ENCODE measurements at regions not wholly inside any gene's neighbourhood (a gene's known extent, or its start where the extent isn't known, plus 50 kb on each side); places are given as distances from the start of the nearest gene placed in this dataset.

DNA sequence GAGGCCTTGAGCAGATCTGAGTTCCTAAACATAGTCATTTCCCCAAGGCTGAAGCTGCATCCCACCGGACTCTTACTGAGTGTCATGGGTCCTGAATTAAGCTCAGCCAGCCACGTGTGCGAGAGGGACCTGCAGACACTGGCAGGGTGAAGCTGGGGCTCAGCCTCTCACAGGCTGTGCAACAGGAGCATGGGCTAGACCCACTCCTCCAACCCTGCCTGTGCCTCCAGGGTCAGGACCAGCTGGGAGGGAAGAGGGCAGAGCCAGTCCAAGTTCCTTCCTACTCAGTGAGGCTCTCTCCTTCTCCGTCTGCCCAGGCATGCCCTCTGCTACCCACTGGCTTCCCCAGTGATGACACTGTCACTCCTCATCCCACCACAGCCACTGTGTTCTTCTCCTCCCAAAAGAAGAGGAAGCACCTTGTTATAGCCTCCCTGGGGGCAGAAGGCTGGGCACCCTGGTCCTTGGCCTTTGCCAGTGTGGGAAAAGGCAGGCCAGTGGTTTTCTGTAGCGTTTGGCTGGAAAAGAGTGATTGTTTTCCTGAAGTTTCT, 78.9 kb downstream of the KCNF1 start:
- no peaks in the 10 kb centered on the region for H4K20me1 ChIP-seq (replicated peaks; ENCODE audit: insufficient read depth)
- no peaks in the 10 kb centered on the region for H3K4me1 Mint-ChIP-seq
- no peak overlapping the region for H3K4me3 Mint-ChIP-seq
- H3K4me1 ChIP-seq (ENCODE audit: insufficient read depth): no peaks in the 10 kb centered on the region
- no peak overlapping the region for H3K27ac Mint-ChIP-seq
- no peaks in the 10 kb centered on the region for H3K36me3 ChIP-seq (ENCODE audit: insufficient read depth)
- no peaks in the 10 kb centered on the region for H3K9me2 ChIP-seq (ENCODE audit: insufficient read depth)
- no peak overlapping the region for H3K4me2 ChIP-seq
- H3K27ac ChIP-seq (ENCODE audit: low read depth): no peak overlapping the region
- peaks cover 10% of the 10 kb centered on the region for H3K27me3 Mint-ChIP-seq (ENCODE audit: insufficient read depth, low read depth, poor library complexity)
- no peak overlapping the region for H3K4me3 ChIP-seq
- TF ChIP-seq, protein P1, sequence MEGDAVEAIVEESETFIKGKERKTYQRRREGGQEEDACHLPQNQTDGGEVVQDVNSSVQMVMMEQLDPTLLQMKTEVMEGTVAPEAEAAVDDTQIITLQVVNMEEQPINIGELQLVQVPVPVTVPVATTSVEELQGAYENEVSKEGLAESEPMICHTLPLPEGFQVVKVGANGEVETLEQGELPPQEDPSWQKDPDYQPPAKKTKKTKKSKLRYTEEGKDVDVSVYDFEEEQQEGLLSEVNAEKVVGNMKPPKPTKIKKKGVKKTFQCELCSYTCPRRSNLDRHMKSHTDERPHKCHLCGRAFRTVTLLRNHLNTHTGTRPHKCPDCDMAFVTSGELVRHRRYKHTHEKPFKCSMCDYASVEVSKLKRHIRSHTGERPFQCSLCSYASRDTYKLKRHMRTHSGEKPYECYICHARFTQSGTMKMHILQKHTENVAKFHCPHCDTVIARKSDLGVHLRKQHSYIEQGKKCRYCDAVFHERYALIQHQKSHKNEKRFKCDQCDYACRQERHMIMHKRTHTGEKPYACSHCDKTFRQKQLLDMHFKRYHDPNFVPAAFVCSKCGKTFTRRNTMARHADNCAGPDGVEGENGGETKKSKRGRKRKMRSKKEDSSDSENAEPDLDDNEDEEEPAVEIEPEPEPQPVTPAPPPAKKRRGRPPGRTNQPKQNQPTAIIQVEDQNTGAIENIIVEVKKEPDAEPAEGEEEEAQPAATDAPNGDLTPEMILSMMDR (conservative IDR thresholded peaks at IDR 0.05; ENCODE audit: low read depth in 2 of 2): no peak
- TF ChIP-seq, protein P2, sequence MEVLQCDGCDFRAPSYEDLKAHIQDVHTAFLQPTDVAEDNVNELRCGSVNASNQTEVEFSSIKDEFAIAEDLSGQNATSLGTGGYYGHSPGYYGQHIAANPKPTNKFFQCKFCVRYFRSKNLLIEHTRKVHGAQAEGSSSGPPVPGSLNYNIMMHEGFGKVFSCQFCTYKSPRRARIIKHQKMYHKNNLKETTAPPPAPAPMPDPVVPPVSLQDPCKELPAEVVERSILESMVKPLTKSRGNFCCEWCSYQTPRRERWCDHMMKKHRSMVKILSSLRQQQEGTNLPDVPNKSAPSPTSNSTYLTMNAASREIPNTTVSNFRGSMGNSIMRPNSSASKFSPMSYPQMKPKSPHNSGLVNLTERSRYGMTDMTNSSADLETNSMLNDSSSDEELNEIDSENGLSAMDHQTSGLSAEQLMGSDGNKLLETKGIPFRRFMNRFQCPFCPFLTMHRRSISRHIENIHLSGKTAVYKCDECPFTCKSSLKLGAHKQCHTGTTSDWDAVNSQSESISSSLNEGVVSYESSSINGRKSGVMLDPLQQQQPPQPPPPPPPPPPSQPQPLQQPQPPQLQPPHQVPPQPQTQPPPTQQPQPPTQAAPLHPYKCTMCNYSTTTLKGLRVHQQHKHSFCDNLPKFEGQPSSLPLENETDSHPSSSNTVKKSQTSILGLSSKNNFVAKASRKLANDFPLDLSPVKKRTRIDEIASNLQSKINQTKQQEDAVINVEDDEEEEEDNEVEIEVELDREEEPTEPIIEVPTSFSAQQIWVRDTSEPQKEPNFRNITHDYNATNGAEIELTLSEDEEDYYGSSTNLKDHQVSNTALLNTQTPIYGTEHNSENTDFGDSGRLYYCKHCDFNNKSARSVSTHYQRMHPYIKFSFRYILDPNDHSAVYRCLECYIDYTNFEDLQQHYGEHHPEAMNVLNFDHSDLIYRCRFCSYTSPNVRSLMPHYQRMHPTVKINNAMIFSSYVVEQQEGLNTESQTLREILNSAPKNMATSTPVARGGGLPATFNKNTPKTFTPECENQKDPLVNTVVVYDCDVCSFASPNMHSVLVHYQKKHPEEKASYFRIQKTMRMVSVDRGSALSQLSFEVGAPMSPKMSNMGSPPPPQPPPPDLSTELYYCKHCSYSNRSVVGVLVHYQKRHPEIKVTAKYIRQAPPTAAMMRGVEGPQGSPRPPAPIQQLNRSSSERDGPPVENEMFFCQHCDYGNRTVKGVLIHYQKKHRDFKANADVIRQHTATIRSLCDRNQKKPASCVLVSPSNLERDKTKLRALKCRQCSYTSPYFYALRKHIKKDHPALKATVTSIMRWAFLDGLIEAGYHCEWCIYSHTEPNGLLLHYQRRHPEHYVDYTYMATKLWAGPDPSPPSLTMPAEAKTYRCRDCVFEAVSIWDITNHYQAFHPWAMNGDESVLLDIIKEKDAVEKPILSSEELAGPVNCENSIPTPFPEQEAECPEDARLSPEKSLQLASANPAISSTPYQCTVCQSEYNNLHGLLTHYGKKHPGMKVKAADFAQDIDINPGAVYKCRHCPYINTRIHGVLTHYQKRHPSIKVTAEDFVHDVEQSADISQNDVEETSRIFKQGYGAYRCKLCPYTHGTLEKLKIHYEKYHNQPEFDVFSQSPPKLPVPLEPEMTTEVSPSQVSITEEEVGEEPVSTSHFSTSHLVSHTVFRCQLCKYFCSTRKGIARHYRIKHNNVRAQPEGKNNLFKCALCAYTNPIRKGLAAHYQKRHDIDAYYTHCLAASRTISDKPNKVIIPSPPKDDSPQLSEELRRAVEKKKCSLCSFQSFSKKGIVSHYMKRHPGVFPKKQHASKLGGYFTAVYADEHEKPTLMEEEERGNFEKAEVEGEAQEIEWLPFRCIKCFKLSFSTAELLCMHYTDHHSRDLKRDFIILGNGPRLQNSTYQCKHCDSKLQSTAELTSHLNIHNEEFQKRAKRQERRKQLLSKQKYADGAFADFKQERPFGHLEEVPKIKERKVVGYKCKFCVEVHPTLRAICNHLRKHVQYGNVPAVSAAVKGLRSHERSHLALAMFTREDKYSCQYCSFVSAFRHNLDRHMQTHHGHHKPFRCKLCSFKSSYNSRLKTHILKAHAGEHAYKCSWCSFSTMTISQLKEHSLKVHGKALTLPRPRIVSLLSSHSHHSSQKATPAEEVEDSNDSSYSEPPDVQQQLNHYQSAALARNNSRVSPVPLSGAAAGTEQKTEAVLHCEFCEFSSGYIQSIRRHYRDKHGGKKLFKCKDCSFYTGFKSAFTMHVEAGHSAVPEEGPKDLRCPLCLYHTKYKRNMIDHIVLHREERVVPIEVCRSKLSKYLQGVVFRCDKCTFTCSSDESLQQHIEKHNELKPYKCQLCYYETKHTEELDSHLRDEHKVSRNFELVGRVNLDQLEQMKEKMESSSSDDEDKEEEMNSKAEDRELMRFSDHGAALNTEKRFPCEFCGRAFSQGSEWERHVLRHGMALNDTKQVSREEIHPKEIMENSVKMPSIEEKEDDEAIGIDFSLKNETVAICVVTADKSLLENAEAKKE (CRISPR knock-in tag; IDR thresholded peaks at IDR 0.05): no peak
- TF ChIP-seq NANOG (IDR thresholded peaks at IDR 0.05; ENCODE audit: borderline replicate concordance) (no peak), ZNF331 (CRISPR knock-in tag; IDR thresholded peaks at IDR 0.05; ENCODE audit: low read depth) (no peak), JUNB (IDR thresholded peaks at IDR 0.05; ENCODE audit: unreplicated experiment) (no peak), EZH2 (IDR thresholded peaks at IDR 0.05; ENCODE audit: low read depth, unreplicated experiment) (no peak), ZNF114 (CRISPR knock-in tag; IDR thresholded peaks at IDR 0.05) (no peak)
- TF ChIP-seq, protein P3, sequence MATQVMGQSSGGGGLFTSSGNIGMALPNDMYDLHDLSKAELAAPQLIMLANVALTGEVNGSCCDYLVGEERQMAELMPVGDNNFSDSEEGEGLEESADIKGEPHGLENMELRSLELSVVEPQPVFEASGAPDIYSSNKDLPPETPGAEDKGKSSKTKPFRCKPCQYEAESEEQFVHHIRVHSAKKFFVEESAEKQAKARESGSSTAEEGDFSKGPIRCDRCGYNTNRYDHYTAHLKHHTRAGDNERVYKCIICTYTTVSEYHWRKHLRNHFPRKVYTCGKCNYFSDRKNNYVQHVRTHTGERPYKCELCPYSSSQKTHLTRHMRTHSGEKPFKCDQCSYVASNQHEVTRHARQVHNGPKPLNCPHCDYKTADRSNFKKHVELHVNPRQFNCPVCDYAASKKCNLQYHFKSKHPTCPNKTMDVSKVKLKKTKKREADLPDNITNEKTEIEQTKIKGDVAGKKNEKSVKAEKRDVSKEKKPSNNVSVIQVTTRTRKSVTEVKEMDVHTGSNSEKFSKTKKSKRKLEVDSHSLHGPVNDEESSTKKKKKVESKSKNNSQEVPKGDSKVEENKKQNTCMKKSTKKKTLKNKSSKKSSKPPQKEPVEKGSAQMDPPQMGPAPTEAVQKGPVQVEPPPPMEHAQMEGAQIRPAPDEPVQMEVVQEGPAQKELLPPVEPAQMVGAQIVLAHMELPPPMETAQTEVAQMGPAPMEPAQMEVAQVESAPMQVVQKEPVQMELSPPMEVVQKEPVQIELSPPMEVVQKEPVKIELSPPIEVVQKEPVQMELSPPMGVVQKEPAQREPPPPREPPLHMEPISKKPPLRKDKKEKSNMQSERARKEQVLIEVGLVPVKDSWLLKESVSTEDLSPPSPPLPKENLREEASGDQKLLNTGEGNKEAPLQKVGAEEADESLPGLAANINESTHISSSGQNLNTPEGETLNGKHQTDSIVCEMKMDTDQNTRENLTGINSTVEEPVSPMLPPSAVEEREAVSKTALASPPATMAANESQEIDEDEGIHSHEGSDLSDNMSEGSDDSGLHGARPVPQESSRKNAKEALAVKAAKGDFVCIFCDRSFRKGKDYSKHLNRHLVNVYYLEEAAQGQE (IDR thresholded peaks at IDR 0.05; ENCODE audit: unreplicated experiment): no peak
- H3K27me3 ChIP-seq (ENCODE audit: insufficient read depth): no peaks in the 10 kb centered on the region
- no peaks in the 10 kb centered on the region for H3K36me3 Mint-ChIP-seq (ENCODE audit: low read depth)
- no peaks in the 10 kb centered on the region; the same call in 1 of the 3 replicates for H3K9me3 Mint-ChIP-seq
- H3K79me2 ChIP-seq (replicated peaks; ENCODE audit: insufficient read depth): no peaks in the 10 kb centered on the region
- H2AFZ ChIP-seq: peak overlapping the region; percentile 14; the same call in 1 of the 2 replicates
- DNase-seq (ENCODE audit: low spot score): no peak
- ATAC-seq: no peak
- no peaks in the 10 kb centered on the region for H3F3A ChIP-seq (replicated peaks; ENCODE audit: low read depth)

Measured in GM23338 (cell line).